ENCODE measurements at regions not wholly inside any gene's neighbourhood (a gene's known extent, or its start where the extent isn't known, plus 50 kb on each side); places are given as distances from the start of the nearest gene placed in this dataset.
"Not testable (repeated sequence)": the region's sequence is repeated elsewhere in the genome, so short reads cannot be mapped to it uniquely, and the experiment has no call there.

- Histone ChIP-seq H2BK12ac (ENCODE audit: insufficient read length, low read depth, low read length) (no peak overlapping the region), H3K27ac (ENCODE audit: insufficient read length, low read depth, low read length) (no peak overlapping the region), H3K9me3 (ENCODE audit: control insufficient read depth, low read depth, low read length) (no peaks in the 10 kb centered on the region), H3K23ac (ENCODE audit: insufficient read length, low read depth, low read length) (no peak overlapping the region), H3K4ac (ENCODE audit: low read depth, low read length) (no peak overlapping the region), H4K8ac (replicated peaks; ENCODE audit: insufficient read length, low read depth, low read length) (no peak overlapping the region), H2BK120ac (ENCODE audit: low read depth, low read length, poor library complexity, severe bottlenecking) (no peak overlapping the region), H3K4me1 (ENCODE audit: insufficient read depth, low read length) (peaks cover 5% of the 10 kb centered on the region; the same call in 1 of the 2 replicates), H3K4me2 (ENCODE audit: insufficient read depth, insufficient read length, low read length) (no peak overlapping the region), H3K9ac (ENCODE audit: extremely low read depth, insufficient read length, low read length) (no peak overlapping the region), H2BK5ac (ENCODE audit: insufficient read length, low read length) (no peak overlapping the region), H3T11ph (ENCODE audit: low read length) (no peak overlapping the region), H2AFZ (ENCODE audit: low read length) (no peak overlapping the region), H4K91ac (ENCODE audit: insufficient read length, low read depth, low read length) (no peak overlapping the region), H3K56ac (ENCODE audit: insufficient read length, low read depth, low read length) (no peak overlapping the region), H3K18ac (ENCODE audit: insufficient read length, low read depth, low read length) (no peak overlapping the region), H2BK20ac (ENCODE audit: low read depth, low read length, poor library complexity, severe bottlenecking) (no peak overlapping the region), H3K79me2 (ENCODE audit: insufficient read depth, low read length) (no peaks in the 10 kb centered on the region), H2AK5ac (ENCODE audit: insufficient read length, low read length) (no peak overlapping the region), H3K79me1 (ENCODE audit: insufficient read depth, low read depth, low read length, poor library complexity, severe bottlenecking) (no peaks in the 10 kb centered on the region), H3K14ac (ENCODE audit: insufficient read depth, low read length) (no peak overlapping the region), H4K20me1 (ENCODE audit: control insufficient read depth, insufficient read depth, insufficient read length) (no peaks in the 10 kb centered on the region), H2BK15ac (ENCODE audit: low read depth, low read length) (no peak overlapping the region), H4K5ac (ENCODE audit: insufficient read length, low read depth, low read length) (no peak overlapping the region), H3K27me3 (ENCODE audit: insufficient read depth, low read length) (no peaks in the 10 kb centered on the region), H3K23me2 (ENCODE audit: insufficient read length, low read depth, low read length, poor library complexity, severe bottlenecking) (no peaks in the 10 kb centered on the region)
- H3K27me3 Mint-ChIP-seq (ENCODE audit: low read depth): no peaks in the 10 kb centered on the region
- H3K27ac Mint-ChIP-seq: no peak overlapping the region; a peak in 1 of 7 replicates
- no peak overlapping the region for H3K4me3 Mint-ChIP-seq
- H3K36me3 Mint-ChIP-seq (ENCODE audit: insufficient read depth in 1 of 3, low read depth in 3 of 3): no peaks in the 10 kb centered on the region
- peaks cover 26 to 32% of the 10 kb centered on the region in 2 experiments for H3K4me1 Mint-ChIP-seq
- no peak for DNase-seq
- no peak for TF ChIP-seq CTCF (conservative IDR thresholded peaks at IDR 0.05)
- H3K9me3 Mint-ChIP-seq: no peaks in the 10 kb centered on the region
These were observed 72.3 kb upstream of the SEM1 start for GRCh38 chr7:96781919-96782318.

- H2BK15ac ChIP-seq (ENCODE audit: low read depth, low read length); H3K9me3 Mint-ChIP-seq; H3K56ac ChIP-seq (ENCODE audit: insufficient read length, low read depth, low read length); H3K27me3 ChIP-seq (ENCODE audit: insufficient read depth, low read length); H3K4me3 Mint-ChIP-seq; H3K36me3 Mint-ChIP-seq (ENCODE audit: insufficient read depth in 1 of 3, low read depth in 3 of 3); H3K27ac Mint-ChIP-seq; H4K20me1 ChIP-seq (ENCODE audit: control insufficient read depth, insufficient read depth, insufficient read length); H4K8ac ChIP-seq (replicated peaks; ENCODE audit: insufficient read length, low read depth, low read length); H3K4me2 ChIP-seq (ENCODE audit: insufficient read depth, insufficient read length, low read length); H3K23ac ChIP-seq (ENCODE audit: insufficient read length, low read depth, low read length); H2BK5ac ChIP-seq (ENCODE audit: insufficient read length, low read length); H4K5ac ChIP-seq (ENCODE audit: insufficient read length, low read depth, low read length); H3K9ac ChIP-seq (ENCODE audit: extremely low read depth, insufficient read length, low read length); H3K27me3 Mint-ChIP-seq (ENCODE audit: low read depth); H4K91ac ChIP-seq (ENCODE audit: insufficient read length, low read depth, low read length); H3K79me2 ChIP-seq (ENCODE audit: insufficient read depth, low read length); H3K9me3 ChIP-seq (ENCODE audit: control insufficient read depth, low read depth, low read length); H3K27ac ChIP-seq (ENCODE audit: insufficient read length, low read depth, low read length); H3K23me2 ChIP-seq (ENCODE audit: insufficient read length, low read depth, low read length, poor library complexity, severe bottlenecking); H3K4ac ChIP-seq (ENCODE audit: low read depth, low read length); H3T11ph ChIP-seq (ENCODE audit: low read length); H2AK5ac ChIP-seq (ENCODE audit: insufficient read length, low read length); H3K18ac ChIP-seq (ENCODE audit: insufficient read length, low read depth, low read length); H2BK12ac ChIP-seq (ENCODE audit: insufficient read length, low read depth, low read length); H2AFZ ChIP-seq (ENCODE audit: low read length); H3K79me1 ChIP-seq (ENCODE audit: insufficient read depth, low read depth, low read length, poor library complexity, severe bottlenecking); DNase-seq; H2BK20ac ChIP-seq (ENCODE audit: low read depth, low read length, poor library complexity, severe bottlenecking); H3K4me1 ChIP-seq (ENCODE audit: insufficient read depth, low read length); H2BK120ac ChIP-seq (ENCODE audit: low read depth, low read length, poor library complexity, severe bottlenecking); H3K14ac ChIP-seq (ENCODE audit: insufficient read depth, low read length): not testable (repeated sequence)
- peaks cover 35 to 41% of the 10 kb centered on the region in 2 experiments for H3K4me1 Mint-ChIP-seq
- WGBS (ENCODE audit: extremely low coverage, insufficient read length, low lambda C conversion rate): no CpG with 5 or more reads among the region's 7 CpGs
These were observed 73.1 kb upstream of the SEM1 start for GRCh38 chr7:96782686-96783298.
